Omental fat pad (tissue), 3 donors: ENCODE measurements at regions not wholly inside any gene's neighbourhood (a gene's known extent, or its start where the extent isn't known, plus 50 kb on each side); places are given as distances from the start of the nearest gene placed in this dataset.

Experiments used
- ATAC-seq: fragments of 150-250 bp; one replicate; pipeline ENCODE4 v1.9.1; 2016; ENCODE audit warnings: mild to moderate bottlenecking, moderate library complexity; ENCODE audit not compliant: low FRiP score
- DNase-seq: peaks from one replicate; pipeline ENCODE4 v3.0.0-alpha.2; 2019; ENCODE audit warnings: low spot score
- CTCF ChIP-seq, 3 donors: fragments of 450-650 bp; IDR thresholded peaks; one replicate each; pipeline ENCODE4 v1.5.1; 2016 to 2017; ENCODE audit warnings: antibody characterized with exemption in 3 of 3, mild to moderate bottlenecking in 3 of 3, moderate library complexity in 2 of 3

GRCh38 chr1:38266197-38266520, 219.6 kb upstream of the POU3F1 start:
- DNase-seq (no peak), ATAC-seq (no peak)
- no peak for TF ChIP-seq CTCF (IDR thresholded peaks at IDR 0.05)

GRCh38 chr1:38265293-38266196, 219.0 kb upstream of the POU3F1 start:
- ATAC-seq (no peak), DNase-seq (no peak)
- no peak for TF ChIP-seq CTCF (IDR thresholded peaks at IDR 0.05)

DNA sequence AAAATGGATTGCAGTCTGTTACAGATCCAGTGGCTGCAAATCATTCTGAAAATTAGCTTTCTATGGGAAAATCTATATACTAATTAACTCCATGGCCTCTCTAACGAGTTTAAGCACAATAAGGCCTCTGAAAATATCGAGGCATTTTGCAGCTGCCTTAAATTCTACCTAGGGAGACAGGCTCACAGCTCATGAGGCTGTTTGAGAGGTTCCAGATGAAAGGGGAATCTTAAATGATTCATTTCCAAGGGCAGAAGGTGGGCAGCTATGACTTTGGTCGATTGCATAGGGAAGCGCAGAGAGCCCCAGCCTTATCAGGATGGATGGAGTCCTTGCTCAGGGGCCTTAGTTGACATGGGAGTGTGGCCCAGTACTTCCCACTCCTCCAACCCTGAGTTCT, 216.8 kb upstream of the POU3F1 start:
- DNase-seq = no peak
- ATAC-seq = no peak
- TF ChIP-seq CTCF (IDR thresholded peaks at IDR 0.05) = no peak

DNA sequence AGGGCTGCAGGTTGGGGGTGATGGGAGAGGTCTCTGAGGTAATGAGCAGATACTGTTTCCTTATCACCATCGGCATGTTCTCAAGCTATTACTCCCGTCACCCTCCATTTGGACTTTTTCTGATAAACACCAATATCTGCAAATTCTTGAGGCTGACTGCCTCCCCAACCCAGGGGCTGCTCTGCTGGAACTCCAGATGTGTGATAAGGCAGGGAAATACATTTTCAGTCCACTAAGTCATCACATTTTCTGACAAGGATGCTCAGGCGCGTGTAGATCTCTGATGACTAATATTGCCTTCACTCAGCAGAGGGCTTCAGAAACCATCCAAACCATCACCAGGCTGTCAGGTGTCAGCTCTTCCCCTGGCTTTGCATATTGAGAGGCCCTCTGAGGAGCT, 215.0 kb upstream of the POU3F1 start:
- ATAC-seq (no peak), DNase-seq (no peak)
- TF ChIP-seq CTCF (IDR thresholded peaks at IDR 0.05) = no peak

DNA sequence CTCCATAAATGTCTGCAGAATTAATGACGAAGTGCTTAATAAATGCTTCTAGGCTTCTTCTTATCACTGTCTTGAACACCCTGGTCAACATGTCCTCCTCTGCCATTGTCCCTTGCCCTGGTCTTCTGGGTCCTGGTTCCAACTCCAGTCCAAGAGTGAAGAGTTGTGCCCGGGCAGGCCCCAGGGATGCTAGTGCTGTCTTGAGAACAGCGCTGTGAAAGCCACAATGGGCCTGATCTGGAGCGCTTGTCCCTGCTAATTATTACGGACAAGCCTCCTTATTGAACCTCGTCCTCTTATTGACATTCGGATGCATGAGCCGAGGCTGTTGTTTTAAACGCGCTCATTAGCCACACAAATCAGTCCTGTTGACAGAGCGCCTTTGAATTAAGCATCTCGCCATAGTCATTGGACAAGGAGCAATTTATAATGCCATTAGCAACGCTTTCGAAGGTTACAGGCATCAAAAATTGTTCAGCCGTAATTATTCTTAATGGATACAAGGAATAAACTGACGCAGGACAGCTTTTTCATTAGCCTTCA, 211.6 kb upstream of the POU3F1 start:
- no peak for DNase-seq

GRCh38 chr1:38257374-38257773, 210.8 kb upstream of the POU3F1 start:
- ATAC-seq (no peak), DNase-seq (no peak)
- TF ChIP-seq CTCF (IDR thresholded peaks at IDR 0.05) = no peak

More for the DNA sequence above, 211.6 kb upstream of the POU3F1 start:
- no peak for TF ChIP-seq CTCF (IDR thresholded peaks at IDR 0.05)
- ATAC-seq = no peak

- no peak for TF ChIP-seq CTCF (IDR thresholded peaks at IDR 0.05)
- DNase-seq (no peak), ATAC-seq (no peak)
These were observed 209.5 kb upstream of the POU3F1 start for GRCh38 chr1:38256072-38256471.
